Kidney (tissue), 13 donors: ENCODE measurements at regions not wholly inside any gene's neighbourhood (a gene's known extent, or its start where the extent isn't known, plus 50 kb on each side); places are given as distances from the start of the nearest gene placed in this dataset.
A peak's percentile ranks its signal among the peaks of the same experiment; 100 is the strongest.

Source experiments
- DNase-seq, 5 donors: peaks; one replicate each; pipeline ENCODE4 v3.0.0-alpha.2; 2013 to 2020
- FAIRE-seq: peaks from 2 replicates; lab custom pipeline; 2012; peaks lifted over from hg19 to GRCh38; lab: Jason Lieb, UNC
- H3K27ac ChIP-seq, 2 donors: one replicate each; pipeline ENCODE4 v1.7.0; 2013; ENCODE audit warnings: low read depth in 2 of 2, low read length in 2 of 2, inconsistent platforms in 1 of 2
- H3K27me3 ChIP-seq: one replicate; pipeline ENCODE4 v1.7.1; 2013; ENCODE audit warnings: low read length, inconsistent platforms; ENCODE audit not compliant: control insufficient read depth, insufficient read depth
- H3K36me3 ChIP-seq, 3 donors: one replicate each; pipeline versions ENCODE4 v1.7.0 to v1.7.1; 2013; ENCODE audit warnings: low read length in 3 of 3, control low read depth in 1 of 3, inconsistent platforms in 1 of 3; ENCODE audit not compliant: insufficient read depth in 3 of 3, control insufficient read depth in 2 of 3
- H3K4me1 ChIP-seq, 3 donors: one replicate each; pipeline versions ENCODE4 v1.7.0 to v1.7.1; 2013; ENCODE audit warnings: low read length in 3 of 3, inconsistent platforms in 1 of 3, low read depth in 1 of 3; ENCODE audit not compliant: control insufficient read depth in 2 of 3, insufficient read depth in 2 of 3
- H3K4me3 ChIP-seq, 3 donors: one replicate each; pipeline versions ENCODE4 v1.7.0 to v1.8.1; 2013; ENCODE audit warnings: low read length in 3 of 3, control low read depth in 1 of 3, inconsistent platforms in 1 of 3
- H3K9ac ChIP-seq, 3 donors: one replicate each; pipeline versions ENCODE4 v1.7.0 to v1.7.1; 2013; ENCODE audit warnings: low read length in 3 of 3, control low read depth in 1 of 3, inconsistent platforms in 1 of 3
- H3K9me3 ChIP-seq, 3 donors: one replicate each; pipeline versions ENCODE4 v1.7.0 to v1.7.1; 2013; ENCODE audit warnings: low read length in 3 of 3, control low read depth in 1 of 3, inconsistent platforms in 1 of 3; ENCODE audit not compliant: control insufficient read depth in 2 of 3, insufficient read depth in 1 of 3
- intact Hi-C: fragments of 100-400 bp; cut with DNase I; formaldehyde crosslinking; loops from one replicate; pipeline ENCODE4 v1.11.1; 2022
- TF ChIP-seq, protein P1 (sequence below): IDR thresholded peaks from 3 replicates; pipeline ENCODE4 v1.5.1; 2012; ENCODE audit warnings: mild to moderate bottlenecking, moderate library complexity, borderline replicate concordance; ENCODE audit not compliant: insufficient read depth; ENCODE audit errors: extremely low read depth
- donor health status: control.
- donor health status: control.
- donor health status: control.
- donor health status: control.
- donor health status: control.
- donor health status: DM: yes; HTN: yes; CAD: no.
- donor health status: Normal renal cell carcinoma (clear cell type).

DNA sequence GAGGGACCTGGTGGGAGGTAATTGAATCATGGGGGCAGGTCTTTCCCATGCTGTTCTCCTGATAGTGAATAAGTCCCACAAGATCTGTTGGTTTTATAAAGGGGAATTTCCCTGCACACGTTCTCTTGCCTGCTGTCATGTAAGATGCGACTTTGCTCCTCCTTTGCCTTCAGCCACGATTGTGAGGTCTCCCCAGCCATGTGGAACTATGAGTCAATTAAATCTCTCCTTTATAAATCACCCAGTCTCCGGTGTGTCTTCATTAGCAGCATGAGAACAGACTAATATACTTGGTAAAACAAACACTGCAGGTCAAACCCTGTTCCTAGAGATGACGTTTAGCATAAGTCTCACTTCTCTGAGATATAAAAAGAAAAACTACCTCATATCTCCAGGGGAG is 148.3 kb downstream of the MATN1 start:
- FAIRE-seq: no peak

DNA sequence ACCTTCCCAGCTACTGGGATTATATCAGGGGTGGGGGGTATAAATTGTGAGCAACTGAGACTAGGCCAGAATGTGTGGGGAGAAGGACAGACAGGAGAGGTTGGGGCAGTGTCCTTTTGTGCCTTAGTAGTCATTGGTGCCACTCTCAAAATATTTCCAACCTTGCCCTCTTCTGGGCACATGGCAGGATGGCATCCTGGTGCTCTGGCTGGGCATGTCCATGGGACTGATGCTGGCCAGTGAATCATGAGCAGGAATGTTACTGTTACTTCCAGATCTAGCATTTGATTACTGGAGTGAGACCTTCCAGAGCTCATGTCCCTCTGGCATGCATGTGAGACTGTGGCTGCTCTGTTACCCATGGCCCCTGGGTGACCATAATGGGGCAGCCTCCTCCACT is 151.2 kb downstream of the MATN1 start:
- no peaks in the 10 kb centered on the region for H3K4me1 ChIP-seq
- H3K27me3 ChIP-seq: no peaks in the 10 kb centered on the region
- no peak overlapping the region for H3K4me3 ChIP-seq
- peak in 1 of 5 donors; percentile 7 for DNase-seq
- H3K9ac ChIP-seq: no peak overlapping the region
- H3K27ac ChIP-seq: no peak overlapping the region
- intact Hi-C loops: no loop called here
- TF ChIP-seq, protein P1, sequence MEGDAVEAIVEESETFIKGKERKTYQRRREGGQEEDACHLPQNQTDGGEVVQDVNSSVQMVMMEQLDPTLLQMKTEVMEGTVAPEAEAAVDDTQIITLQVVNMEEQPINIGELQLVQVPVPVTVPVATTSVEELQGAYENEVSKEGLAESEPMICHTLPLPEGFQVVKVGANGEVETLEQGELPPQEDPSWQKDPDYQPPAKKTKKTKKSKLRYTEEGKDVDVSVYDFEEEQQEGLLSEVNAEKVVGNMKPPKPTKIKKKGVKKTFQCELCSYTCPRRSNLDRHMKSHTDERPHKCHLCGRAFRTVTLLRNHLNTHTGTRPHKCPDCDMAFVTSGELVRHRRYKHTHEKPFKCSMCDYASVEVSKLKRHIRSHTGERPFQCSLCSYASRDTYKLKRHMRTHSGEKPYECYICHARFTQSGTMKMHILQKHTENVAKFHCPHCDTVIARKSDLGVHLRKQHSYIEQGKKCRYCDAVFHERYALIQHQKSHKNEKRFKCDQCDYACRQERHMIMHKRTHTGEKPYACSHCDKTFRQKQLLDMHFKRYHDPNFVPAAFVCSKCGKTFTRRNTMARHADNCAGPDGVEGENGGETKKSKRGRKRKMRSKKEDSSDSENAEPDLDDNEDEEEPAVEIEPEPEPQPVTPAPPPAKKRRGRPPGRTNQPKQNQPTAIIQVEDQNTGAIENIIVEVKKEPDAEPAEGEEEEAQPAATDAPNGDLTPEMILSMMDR: no peak
- FAIRE-seq: no peak
- H3K9me3 ChIP-seq: no peaks in the 10 kb centered on the region
- no peaks in the 10 kb centered on the region for H3K36me3 ChIP-seq

More for the DNA sequence above, 148.3 kb downstream of the MATN1 start:
- intact Hi-C loops: no loop called here
- Histone ChIP-seq H3K27ac (no peak overlapping the region), H3K9me3 (no peaks in the 10 kb centered on the region), H3K27me3 (no peaks in the 10 kb centered on the region), H3K9ac (no peak overlapping the region), H3K4me1 (no peaks in the 10 kb centered on the region), H3K4me3 (no peak overlapping the region), H3K36me3 (no peaks in the 10 kb centered on the region)
- peak in 2 of 5 donors; percentile 1 to 10 for DNase-seq
- TF ChIP-seq, protein P1: no peak

DNA sequence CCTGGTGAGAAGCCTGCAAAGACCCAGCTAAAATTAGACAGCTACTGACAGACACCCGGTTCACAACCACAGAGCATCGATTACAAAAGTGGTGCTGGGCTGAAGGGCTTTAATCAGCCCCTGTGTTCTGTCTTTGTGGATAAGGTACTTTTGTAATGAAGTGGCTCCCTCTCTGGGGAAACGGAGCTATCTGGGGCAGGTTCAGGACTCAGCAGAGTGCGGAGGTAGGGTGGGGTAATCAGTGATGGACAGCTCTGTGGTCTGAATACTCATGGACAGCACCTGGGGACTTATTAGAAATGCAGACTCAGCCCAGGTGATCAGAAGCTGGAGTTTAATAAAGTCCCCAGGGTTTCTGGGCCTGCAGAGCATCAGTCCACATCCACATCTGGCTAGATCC is 152.0 kb downstream of the MATN1 start:
- TF ChIP-seq, protein P1: no peak
- no peak overlapping the region for H3K9ac ChIP-seq
- no peaks in the 10 kb centered on the region for H3K4me1 ChIP-seq
- H3K4me3 ChIP-seq: no peak overlapping the region
- no peak overlapping the region for H3K27ac ChIP-seq
- intact Hi-C loops: no loop called here
- H3K36me3 ChIP-seq: no peaks in the 10 kb centered on the region
- DNase-seq (no peak), FAIRE-seq (no peak)
- H3K27me3 ChIP-seq: no peaks in the 10 kb centered on the region
- no peaks in the 10 kb centered on the region for H3K9me3 ChIP-seq

DNA sequence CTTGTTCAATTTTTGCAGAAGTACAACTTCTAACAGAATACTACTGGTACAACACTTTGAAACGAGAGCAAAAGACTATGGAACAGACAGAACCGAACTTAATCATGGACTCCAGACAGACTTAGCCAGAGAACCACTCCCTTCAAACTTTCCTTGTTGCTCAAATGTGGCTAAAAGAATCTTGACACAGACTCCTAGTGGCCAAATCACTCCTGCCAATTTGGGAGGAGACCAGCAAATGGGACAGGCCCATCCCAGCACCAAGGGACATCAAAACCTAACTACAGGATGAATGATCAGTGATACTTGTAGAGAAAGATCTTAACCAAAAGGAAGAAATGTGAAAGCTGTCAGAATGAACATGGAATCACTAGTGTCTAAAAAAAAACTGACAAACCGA is 154.0 kb downstream of the MATN1 start:
- Histone ChIP-seq H3K36me3 (no peaks in the 10 kb centered on the region), H3K4me1 (no peaks in the 10 kb centered on the region), H3K27me3 (no peaks in the 10 kb centered on the region), H3K4me3 (no peak overlapping the region), H3K9me3 (no peaks in the 10 kb centered on the region), H3K27ac (no peak overlapping the region), H3K9ac (no peak overlapping the region)
- intact Hi-C loops: no loop called here
- TF ChIP-seq, protein P1: no peak
- DNase-seq (no peak), FAIRE-seq (no peak)
